ENCODE measurements at regions not wholly inside any gene's neighbourhood (a gene's known extent, or its start where the extent isn't known, plus 50 kb on each side); places are given as distances from the start of the nearest gene placed in this dataset.
"Not testable (repeated sequence)": the region's sequence is repeated elsewhere in the genome, so short reads cannot be mapped to it uniquely, and the experiment has no call there.

DNA sequence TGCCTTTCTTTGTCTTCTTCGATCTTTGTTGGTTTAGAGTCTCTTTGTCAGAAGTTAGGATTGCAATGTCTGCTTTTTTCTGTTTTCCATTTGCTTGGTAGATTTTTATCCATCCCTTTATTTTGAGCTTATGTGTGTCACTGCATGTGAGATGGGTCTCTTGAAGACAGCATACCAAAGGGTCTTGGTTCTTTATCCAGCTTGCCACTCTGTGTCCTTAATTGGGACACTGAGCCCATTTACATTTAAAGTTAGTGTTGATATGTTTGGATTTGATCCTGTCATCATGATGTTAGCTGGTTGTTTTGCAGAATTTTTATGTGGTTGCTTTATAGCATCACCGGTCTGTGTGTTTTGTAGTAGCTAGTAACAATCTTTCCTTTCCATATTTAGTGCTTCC, 107.5 kb upstream of the SKAP2 start:
- not testable (repeated sequence) for TF ChIP-seq POLR2AphosphoS5 (IDR thresholded peaks at IDR 0.05; ENCODE audit: low read depth, low read length); ZNF274 (IDR thresholded peaks at IDR 0.05; ENCODE audit: low read depth, low read length); EZH2 (IDR thresholded peaks at IDR 0.05); YY1 (IDR thresholded peaks at IDR 0.05; ENCODE audit: extremely low read depth, insufficient replicate concordance, low read depth, low read length); EZH2phosphoT487 (IDR thresholded peaks at IDR 0.05; ENCODE audit: borderline replicate concordance); POLR2A (IDR thresholded peaks at IDR 0.05; ENCODE audit: borderline replicate concordance, extremely low read depth, insufficient read depth, insufficient read length)
- TF ChIP-seq, protein P1, sequence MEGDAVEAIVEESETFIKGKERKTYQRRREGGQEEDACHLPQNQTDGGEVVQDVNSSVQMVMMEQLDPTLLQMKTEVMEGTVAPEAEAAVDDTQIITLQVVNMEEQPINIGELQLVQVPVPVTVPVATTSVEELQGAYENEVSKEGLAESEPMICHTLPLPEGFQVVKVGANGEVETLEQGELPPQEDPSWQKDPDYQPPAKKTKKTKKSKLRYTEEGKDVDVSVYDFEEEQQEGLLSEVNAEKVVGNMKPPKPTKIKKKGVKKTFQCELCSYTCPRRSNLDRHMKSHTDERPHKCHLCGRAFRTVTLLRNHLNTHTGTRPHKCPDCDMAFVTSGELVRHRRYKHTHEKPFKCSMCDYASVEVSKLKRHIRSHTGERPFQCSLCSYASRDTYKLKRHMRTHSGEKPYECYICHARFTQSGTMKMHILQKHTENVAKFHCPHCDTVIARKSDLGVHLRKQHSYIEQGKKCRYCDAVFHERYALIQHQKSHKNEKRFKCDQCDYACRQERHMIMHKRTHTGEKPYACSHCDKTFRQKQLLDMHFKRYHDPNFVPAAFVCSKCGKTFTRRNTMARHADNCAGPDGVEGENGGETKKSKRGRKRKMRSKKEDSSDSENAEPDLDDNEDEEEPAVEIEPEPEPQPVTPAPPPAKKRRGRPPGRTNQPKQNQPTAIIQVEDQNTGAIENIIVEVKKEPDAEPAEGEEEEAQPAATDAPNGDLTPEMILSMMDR (IDR thresholded peaks at IDR 0.05 in 2 of 3, conservative IDR thresholded peaks at IDR 0.05 in 1 of 3; ENCODE audit: borderline replicate concordance in 1 of 3, insufficient read depth in 1 of 3, low read depth in 2 of 3, low read length in 2 of 3), result not testable (repeated sequence)
- TF ChIP-seq, protein P2, sequence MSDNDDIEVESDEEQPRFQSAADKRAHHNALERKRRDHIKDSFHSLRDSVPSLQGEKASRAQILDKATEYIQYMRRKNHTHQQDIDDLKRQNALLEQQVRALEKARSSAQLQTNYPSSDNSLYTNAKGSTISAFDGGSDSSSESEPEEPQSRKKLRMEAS (IDR thresholded peaks at IDR 0.05), result not testable (repeated sequence)

All from HCT116 (cell line).